Uterus (tissue), 2 donors: ENCODE measurements at regions not wholly inside any gene's neighbourhood (a gene's known extent, or its start where the extent isn't known, plus 50 kb on each side); places are given as distances from the start of the nearest gene placed in this dataset.

Experiments
- CTCF ChIP-seq, 4 experiments: fragments of 200-600 bp in 2 of 4; fragments of 450-650 bp in 2 of 4; sonication (generic) in 2 of 4; IDR thresholded peaks; one replicate each; pipeline ENCODE4 v1.5.1; 2016 to 2019; ENCODE audit warnings: antibody characterized with exemption in 4 of 4, mild to moderate bottlenecking in 2 of 4, moderate library complexity in 1 of 4
- POLR2A ChIP-seq, 2 donors: fragments of 450-650 bp; IDR thresholded peaks; one replicate each; pipeline ENCODE4 v1.6.1; 2016; ENCODE audit warnings: antibody characterized with exemption in 2 of 2, mild to moderate bottlenecking in 1 of 2, moderate library complexity in 1 of 2

DNA sequence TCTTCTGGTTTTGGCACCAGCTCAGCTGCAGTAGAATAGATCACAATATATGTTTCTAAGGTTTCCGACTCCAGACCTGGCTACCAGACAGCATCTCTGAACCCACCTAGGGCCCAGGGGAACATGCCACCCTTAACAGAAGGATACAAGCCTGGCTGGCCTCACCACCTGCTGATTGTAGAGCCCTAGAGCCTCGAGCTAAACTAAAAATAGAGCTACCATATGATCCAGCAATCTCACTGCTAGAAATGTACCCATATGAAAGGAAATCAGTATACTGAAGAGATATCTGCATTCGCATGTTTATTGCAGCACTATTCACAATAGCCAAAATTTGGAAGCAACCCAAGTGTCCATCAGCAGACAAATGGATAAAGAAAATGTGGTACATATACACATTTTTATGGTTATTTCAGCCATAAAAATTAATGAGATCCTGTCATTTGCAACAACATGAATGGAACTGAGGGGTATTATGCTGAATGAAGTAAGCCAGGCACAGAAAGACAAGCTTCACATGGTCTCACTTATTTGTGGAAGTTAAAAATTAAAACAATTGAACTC lies 242.4 kb upstream of the SLC39A10 start:
- TF ChIP-seq POLR2A (IDR thresholded peaks at IDR 0.05) (no peak), CTCF (IDR thresholded peaks at IDR 0.05) (no peak)
